Mucosa of descending colon (tissue), 3 donors: ENCODE measurements at regions not wholly inside any gene's neighbourhood (a gene's known extent, or its start where the extent isn't known, plus 50 kb on each side); places are given as distances from the start of the nearest gene placed in this dataset.

Experiments
- ATAC-seq: fragments of 200-7000 bp; cut with Tn5 transposase; one replicate; pipeline ENCODE4 v1.9.1; 2020; ENCODE audit warnings: mild to moderate bottlenecking, moderate library complexity
- DNase-seq, 3 donors: peaks; one replicate each; pipeline ENCODE4 v3.0.0-alpha.2; 2020
- H3K36me3 ChIP-seq: fragments of 200-600 bp; one replicate; pipeline ENCODE4 v1.8.0; 2021; ENCODE audit warnings: low read depth, mild to moderate bottlenecking
- H3K4me1 ChIP-seq: fragments of 200-600 bp; one replicate; pipeline ENCODE4 v1.8.0; 2021; ENCODE audit warnings: low read depth, mild to moderate bottlenecking
- H3K4me3 ChIP-seq: fragments of 200-600 bp; one replicate; pipeline ENCODE4 v1.8.0; 2021; ENCODE audit warnings: mild to moderate bottlenecking
- H3K9me3 ChIP-seq: fragments of 200-600 bp; one replicate; pipeline ENCODE4 v1.8.0; 2021; ENCODE audit warnings: mild to moderate bottlenecking
- CTCF ChIP-seq: fragments of 200-600 bp; IDR thresholded peaks from one replicate; pipeline ENCODE4 v1.8.0; 2022; ENCODE audit warnings: antibody characterized with exemption, mild to moderate bottlenecking
- intact Hi-C, 2 donors: fragments of 100-400 bp; cut with DNase I in 1 of 2; cut with micrococcal nuclease in 1 of 2; formaldehyde crosslinking; loops; one replicate each; pipeline versions ENCODE4 v1.11.0 to v1.11.1; 2022; cut with DNase I, micrococcal nuclease
- donor health status: DM: no; HTN: no; CAD: no; lungs with moderate emphysema.
- donor health status: DM: no; HTN: no; CAD: no.
- donor health status: DM: no; HTN: yes; CAD: no.

GRCh38 chr6:69594405-69594804 is 202.4 kb downstream of the LMBRD1 start:
- H3K36me3 ChIP-seq: no peaks in the 10 kb centered on the region
- intact Hi-C loops: no loop called here
- ATAC-seq (no peak), DNase-seq (no peak)
- TF ChIP-seq CTCF: no peak
- no peak overlapping the region for H3K4me3 ChIP-seq
- no peaks in the 10 kb centered on the region for H3K9me3 ChIP-seq
- H3K4me1 ChIP-seq: no peaks in the 10 kb centered on the region

DNA sequence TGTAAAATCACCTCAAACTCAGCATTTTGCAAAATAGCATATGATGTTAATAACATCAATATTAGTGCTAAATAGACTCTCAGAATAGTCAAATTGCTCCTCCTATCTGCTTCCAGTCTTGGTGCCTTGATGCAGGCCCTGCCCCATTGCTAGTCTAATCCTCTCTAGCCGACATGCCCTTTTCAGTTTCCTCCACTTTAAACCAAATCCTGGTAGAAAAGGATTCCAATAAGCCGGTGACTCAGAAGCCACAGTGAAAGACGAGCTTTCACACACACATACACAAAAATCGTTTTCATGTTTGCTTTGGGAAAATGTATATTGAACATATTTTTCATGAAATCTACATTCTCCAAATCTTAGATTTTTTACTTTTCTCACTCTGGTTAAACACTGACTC is 203.1 kb downstream of the LMBRD1 start:
- intact Hi-C loops: no loop called here
- no peaks in the 10 kb centered on the region for H3K9me3 ChIP-seq

GRCh38 chr6:69589626-69590025 is 207.2 kb downstream of the LMBRD1 start:
- no peak for DNase-seq
- ATAC-seq: no peak
- intact Hi-C loops: no loop called here
- no peaks in the 10 kb centered on the region for H3K36me3 ChIP-seq
- no peaks in the 10 kb centered on the region for H3K9me3 ChIP-seq
- H3K4me1 ChIP-seq: no peaks in the 10 kb centered on the region
- TF ChIP-seq CTCF: no peak
- no peak overlapping the region for H3K4me3 ChIP-seq

More for the DNA sequence above, 203.1 kb downstream of the LMBRD1 start:
- TF ChIP-seq CTCF: no peak
- no peaks in the 10 kb centered on the region for H3K36me3 ChIP-seq
- DNase-seq (no peak), ATAC-seq (no peak)
- H3K4me1 ChIP-seq: no peaks in the 10 kb centered on the region
- no peak overlapping the region for H3K4me3 ChIP-seq

DNA sequence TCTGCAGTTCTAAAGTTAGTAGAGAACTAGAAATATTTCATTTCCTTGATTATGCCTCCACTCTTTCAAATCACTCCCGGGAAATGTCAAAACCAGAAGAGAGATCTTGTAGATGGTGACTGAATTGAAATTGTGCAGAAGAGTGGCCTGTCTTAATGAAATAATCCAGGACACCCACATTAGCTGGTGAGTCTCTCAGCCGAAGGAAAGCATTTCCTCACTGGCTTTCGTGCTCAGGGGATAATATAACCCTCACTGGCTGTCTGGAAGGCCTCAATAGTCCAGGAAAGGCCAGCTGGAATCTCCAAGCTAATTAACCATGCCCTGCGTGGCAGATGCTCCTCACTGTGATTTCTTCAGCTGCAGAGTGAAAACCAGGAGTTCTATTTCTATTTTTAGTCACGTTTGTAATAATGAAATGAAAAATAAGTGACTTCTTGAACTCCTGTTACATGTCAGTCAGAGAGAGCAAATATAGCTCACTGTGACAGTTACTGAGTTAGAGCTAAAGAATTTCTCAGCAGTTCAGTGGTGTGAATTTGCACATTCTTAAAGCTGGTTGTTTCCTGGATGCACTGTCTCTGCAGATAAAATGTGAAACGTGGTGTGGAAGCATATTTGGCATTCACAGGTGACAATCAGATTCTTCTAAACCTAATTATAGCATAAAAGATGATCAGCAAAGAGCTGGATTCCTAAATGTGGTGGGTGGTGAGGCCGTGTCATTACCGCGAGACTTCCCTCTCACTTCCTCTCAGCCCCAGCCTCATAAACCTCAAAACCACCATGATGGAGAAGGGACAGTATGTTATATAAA is 211.7 kb downstream of the LMBRD1 start:
- Histone ChIP-seq H3K4me1 (no peaks in the 10 kb centered on the region), H3K36me3 (no peaks in the 10 kb centered on the region), H3K9me3 (no peaks in the 10 kb centered on the region), H3K4me3 (no peak overlapping the region)
- ATAC-seq (no peak), DNase-seq (no peak)
- intact Hi-C loops: no loop called here
- TF ChIP-seq CTCF: no peak

DNA sequence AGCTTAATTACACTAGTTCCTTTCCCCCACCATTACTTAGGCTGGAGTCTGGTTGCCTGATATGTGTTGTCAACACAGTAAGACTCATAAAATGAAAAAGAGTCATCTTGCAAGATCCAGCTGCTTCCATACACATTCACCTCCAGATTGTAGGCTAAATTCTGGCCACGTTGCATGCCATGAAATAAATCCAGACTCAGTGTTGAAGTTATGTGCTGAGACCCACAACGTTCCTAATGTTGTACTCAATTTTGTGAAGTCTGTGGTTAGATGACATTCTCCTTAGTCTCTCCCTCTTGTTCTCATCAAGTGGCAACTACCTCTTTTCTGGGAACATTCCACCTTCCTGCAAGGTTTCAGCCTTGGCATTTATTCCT is 212.3 kb downstream of the LMBRD1 start:
- H3K4me1 ChIP-seq: no peaks in the 10 kb centered on the region
- no peak for ATAC-seq
- no peak for TF ChIP-seq CTCF
- no peaks in the 10 kb centered on the region for H3K36me3 ChIP-seq
- no peaks in the 10 kb centered on the region for H3K9me3 ChIP-seq
- intact Hi-C loops: no loop called here
- no peak overlapping the region for H3K4me3 ChIP-seq
- DNase-seq: no peak
